Myocyte (in vitro differentiated cells): ENCODE measurements at regions not wholly inside any gene's neighbourhood (a gene's known extent, or its start where the extent isn't known, plus 50 kb on each side); places are given as distances from the start of the nearest gene placed in this dataset.

ENCODE experiments used
- DNase-seq: peaks from one replicate; pipeline ENCODE4 v3.0.0-alpha.2; 2012; ENCODE audit warnings: low read depth

DNA sequence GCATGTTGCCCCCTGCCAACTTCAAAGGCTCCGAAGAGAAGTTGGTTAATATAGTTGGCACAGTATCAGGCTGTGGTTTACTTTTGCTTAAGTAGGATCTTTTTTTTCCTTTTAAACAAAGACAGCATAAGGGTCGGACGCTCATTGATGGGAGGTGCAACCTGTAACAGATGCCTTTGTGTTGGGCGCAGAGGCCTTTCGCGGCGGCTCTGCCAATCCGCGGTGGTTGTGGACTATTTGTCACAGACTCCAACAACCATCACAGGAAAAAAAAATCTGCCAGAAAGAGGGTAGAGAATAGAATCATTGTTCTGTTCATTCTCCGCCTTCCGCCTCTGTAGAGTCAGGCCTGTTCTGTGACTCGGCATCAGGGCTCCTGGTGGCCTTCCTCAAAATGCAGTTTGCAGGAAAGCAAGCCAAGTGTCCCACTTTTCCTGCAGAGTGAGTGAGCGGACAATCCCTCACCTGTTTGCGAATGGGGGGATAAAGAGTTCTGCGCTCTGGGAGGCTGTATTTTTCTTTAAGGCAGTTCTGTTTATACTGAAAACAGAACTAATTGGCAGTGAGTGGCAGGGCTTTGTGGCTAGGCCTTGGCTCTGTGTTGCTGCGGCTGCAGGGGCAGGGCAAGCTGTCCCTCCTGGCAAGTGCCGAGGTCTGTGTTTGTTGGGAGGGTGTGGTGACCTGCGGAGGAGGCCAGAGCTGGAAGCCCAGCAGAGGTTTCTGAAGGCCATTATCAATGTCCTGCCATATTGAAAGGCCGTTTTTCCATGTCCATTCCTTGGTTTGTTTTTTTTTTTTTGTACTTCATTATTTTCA lies 83.0 kb upstream of the PIWIL1 start:
- no peak for DNase-seq

DNA sequence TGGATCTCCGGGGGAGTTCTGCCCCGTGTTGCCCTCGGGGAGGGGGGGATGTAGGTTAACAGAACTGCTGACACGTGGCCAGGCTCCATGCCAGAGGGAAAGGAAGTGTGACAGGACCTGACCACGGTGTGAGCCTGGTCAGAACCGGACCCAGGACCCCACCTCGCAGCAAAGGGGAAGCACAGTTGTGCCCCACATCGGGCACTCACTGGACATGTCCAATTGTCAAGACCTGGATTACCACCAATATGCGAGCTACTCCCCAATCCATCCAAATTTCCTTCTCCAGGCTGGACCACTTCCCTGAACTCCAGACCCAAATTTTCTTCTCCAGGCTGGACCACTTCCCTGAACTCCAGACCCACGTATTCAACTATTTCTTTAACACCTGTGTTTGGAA lies 78.8 kb upstream of the PIWIL1 start:
- no peak for DNase-seq

DNA sequence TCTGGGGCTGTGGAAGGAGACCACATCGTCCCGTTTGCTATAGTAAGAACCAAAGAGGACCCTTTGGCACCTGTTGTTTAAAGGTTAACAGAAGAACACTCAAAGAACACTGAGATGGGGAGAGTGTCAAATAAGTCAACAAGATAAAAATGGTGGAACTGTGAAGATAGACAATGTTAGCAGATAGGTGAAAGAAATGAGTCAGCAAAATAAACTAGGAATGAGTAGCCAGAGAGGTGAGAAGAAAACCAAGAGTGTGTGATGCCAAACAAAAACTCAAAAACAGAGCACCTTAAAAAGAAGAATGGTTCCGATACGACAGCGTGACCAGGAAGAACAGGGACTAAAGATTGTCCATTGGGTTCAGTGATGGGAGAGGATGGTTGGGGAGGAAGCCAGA lies 74.7 kb upstream of the PIWIL1 start:
- no peak for DNase-seq

DNA sequence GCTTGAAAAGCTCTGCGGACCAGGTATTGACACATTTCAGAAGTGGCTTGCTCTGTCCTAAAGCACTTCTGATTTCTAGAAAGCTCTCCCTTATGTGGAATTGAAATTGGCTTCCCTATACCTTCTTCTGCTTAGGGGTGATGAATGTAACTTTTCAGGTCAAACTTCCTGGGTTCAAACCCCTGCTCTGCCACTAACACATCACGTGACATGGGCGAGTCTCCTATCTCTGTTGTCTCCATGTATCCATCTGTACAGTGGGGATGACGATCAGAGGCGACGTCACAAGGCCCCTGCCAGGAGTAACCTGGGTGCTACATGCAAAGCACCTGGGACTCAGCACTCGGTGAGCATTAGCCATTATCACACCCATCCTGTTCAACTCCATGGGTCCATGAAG lies 73.7 kb upstream of the PIWIL1 start:
- no peak for DNase-seq

DNA sequence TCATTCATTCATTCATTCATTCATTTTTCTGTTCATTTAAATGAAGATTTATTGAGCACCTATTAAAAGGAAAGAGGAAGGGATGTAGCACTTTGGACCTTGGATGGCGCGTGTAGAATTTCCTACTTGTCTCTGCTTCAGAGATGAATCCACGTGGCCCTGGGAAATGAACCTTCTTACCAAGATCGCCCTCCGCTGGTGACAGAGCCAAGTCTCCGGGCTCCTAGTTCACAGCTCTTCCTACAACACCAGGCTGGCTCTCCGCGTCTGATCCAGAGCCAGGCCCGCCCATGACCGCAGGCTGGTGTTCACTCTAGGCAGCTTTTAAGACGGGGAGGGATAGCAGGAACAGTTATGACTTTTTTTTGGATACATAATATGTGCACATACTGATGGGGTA lies 70.9 kb upstream of the PIWIL1 start:
- no peak for DNase-seq

DNA sequence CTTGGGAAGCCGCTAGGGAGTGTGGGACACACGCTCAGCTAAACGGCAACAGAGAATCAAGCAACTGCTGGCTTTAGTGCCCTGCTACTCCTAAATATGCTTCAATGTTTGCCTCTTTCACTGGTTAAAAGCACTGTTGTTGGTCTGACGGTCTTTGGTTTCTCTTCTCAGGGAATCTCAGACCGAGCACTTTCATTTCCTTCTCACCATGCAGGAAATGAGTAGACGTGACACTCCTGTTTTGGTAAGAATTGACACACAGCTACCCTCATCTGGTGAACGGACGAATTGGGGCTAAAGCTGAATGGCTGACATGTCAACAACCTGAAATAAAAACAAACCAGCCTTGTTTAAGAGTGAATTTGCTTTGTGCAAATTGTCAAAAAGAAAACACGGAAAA lies 57.5 kb upstream of the PIWIL1 start:
- peak; percentile 2 for DNase-seq

DNA sequence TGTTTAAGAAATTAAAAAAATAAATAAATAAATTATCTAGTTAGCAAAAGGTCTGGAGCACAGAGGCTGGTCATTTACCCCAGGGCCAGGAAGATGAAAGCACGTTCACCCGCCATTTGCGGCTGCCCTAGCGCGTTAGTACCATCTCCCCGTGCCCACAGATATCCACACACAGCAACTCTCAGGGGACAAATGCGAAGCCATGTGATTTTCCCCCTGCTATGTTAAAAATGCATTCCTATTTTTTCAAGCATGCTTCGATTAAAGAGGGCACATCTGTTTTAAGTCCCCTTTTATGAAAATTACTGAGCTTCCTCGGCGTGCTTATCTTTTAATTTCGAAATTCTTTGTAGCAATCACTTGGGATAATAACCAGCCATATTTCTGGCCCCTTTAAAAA lies 56.9 kb upstream of the PIWIL1 start:
- DNase-seq: no peak

DNA sequence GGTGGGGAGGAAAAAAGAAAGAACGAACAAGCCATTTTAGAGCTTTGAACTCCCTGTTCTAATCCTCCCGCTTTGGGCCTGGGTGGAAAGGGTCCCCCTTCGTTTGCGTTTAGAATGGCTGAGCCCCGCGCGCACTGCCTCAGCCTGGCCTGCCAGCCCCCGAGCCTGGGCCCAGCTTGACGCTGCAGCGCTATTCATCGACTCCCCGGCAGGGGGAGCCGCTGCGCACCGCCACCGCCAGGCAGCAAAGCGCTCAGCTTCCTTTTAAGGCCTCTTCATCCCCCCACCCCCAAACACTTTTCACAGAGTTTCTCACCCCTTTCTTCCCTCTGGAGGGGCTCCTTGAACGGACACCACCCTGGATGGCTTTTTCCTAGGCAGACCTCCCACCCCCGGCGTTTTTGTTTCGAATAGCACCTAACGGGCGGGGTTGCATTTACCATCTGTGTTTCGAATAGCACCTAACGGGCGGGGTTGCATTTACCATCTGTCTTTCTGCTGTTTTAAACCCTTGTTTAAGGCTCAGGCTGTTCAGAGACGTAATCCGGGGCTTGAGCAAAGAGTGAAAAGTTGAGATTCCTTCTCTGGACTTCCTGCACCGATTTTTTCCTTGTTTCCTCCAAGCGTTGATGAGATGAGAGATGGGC lies 56.4 kb upstream of the PIWIL1 start:
- DNase-seq: no peak

DNA sequence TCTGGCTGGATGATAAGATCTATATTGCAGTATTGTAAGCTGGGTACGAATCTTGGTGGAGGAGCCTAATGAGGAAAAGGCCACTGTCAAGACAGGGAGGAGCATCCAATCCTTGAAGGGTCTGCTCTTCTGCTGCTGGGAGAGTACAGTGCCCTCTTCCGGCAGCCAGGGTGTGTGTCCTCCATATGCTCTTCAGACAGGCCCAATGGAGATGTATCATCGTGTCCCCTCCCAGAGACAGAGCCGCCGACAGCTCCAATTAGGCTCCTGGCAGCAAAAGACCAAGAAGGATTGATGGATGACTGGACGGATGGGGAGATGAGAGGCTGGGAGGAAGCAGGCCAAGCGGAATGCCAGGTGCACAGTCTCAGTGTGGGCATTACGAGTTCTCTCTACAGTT lies 51.6 kb upstream of the PIWIL1 start:
- DNase-seq: no peak

DNA sequence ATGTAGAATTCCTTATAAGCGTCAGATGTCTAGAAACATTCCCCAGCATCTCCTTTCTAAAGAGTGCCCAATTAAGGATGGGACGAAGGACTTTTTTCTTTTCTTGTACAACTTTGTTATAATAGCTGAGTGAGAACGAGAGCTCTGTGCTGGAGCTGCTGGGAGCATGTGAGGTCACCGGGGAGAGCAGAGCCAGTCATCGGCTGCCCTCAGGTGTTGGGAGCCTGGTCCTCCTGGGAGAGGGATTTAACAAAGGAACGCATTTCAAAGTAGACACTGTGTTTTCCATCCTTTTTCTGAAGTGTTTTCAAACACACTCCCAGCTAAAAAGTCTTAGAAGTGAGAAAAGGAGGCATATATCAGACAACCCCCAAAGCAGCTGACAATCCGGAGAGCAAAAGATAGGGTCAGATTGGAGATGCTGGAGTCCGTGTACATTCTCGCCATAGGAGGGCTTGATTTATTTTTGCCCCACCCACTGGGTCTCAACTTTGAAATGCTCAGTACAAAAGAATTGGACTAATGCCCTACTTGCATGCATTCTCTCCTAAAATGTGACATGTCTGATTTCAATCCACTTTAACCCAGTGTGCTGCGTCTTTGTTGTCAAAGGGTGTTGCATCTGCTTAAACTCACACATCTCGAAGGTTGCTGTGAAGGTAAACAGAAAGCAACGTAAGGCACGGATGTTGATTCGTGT lies 50.8 kb upstream of the PIWIL1 start:
- DNase-seq: no peak
